GM18873 (cell line): ENCODE measurements at regions not wholly inside any gene's neighbourhood (a gene's known extent, or its start where the extent isn't known, plus 50 kb on each side); places are given as distances from the start of the nearest gene placed in this dataset.

Source experiments
- ATAC-seq: cut with Tn5 transposase; IDR thresholded peaks from one replicate; pipeline ENCODE4 v1.9.1; 2021; ENCODE audit warnings: mild to moderate bottlenecking, moderate library complexity, moderate number of reproducible peaks; ENCODE audit not compliant: unreplicated experiment, low FRiP score

GRCh38 chr4:182143086-182143821, 99.9 kb upstream of the TENM3 start:
- ATAC-seq: no peak

- ATAC-seq: no peak
Observed at GRCh38 chr4:182143822-182144625, 99.2 kb upstream of the TENM3 start.

GRCh38 chr4:182144626-182145333, 98.4 kb upstream of the TENM3 start:
- ATAC-seq: no peak

GRCh38 chr4:182145334-182145905, 97.8 kb upstream of the TENM3 start:
- ATAC-seq: no peak

- ATAC-seq: no peak
Observed at GRCh38 chr4:182147391-182147790, 95.8 kb upstream of the TENM3 start.

- ATAC-seq: no peak
Observed at GRCh38 chr4:182150645-182151044, 92.6 kb upstream of the TENM3 start.

GRCh38 chr4:182155806-182156205, 87.4 kb upstream of the TENM3 start:
- ATAC-seq: no peak

- ATAC-seq: no peak
Observed at GRCh38 chr4:182163180-182163579, 80.0 kb upstream of the TENM3 start.

GRCh38 chr4:182169572-182169971, 73.6 kb upstream of the TENM3 start:
- ATAC-seq: no peak

- ATAC-seq: no peak
Observed at GRCh38 chr4:182169987-182170386, 73.2 kb upstream of the TENM3 start.

GRCh38 chr4:182170417-182170935, 72.7 kb upstream of the TENM3 start:
- ATAC-seq: no peak

GRCh38 chr4:182174979-182175378, 68.2 kb upstream of the TENM3 start:
- ATAC-seq: no peak

GRCh38 chr4:182175788-182176519, 67.2 kb upstream of the TENM3 start:
- no peak for ATAC-seq

- ATAC-seq: no peak
Observed at GRCh38 chr4:182177166-182177565, 66.0 kb upstream of the TENM3 start.

GRCh38 chr4:182179105-182179504, 64.1 kb upstream of the TENM3 start:
- no peak for ATAC-seq

- no peak for ATAC-seq
Observed at GRCh38 chr4:182179751-182180150, 63.5 kb upstream of the TENM3 start.

- no peak for ATAC-seq
Observed at GRCh38 chr4:182185491-182185890, 57.7 kb upstream of the TENM3 start.

- no peak for ATAC-seq
Observed at GRCh38 chr4:182187674-182188073, 55.5 kb upstream of the TENM3 start.

GRCh38 chr4:182188622-182189021, 54.6 kb upstream of the TENM3 start:
- ATAC-seq: no peak
